Fibroblast of villous mesenchyme (primary cell): ENCODE measurements at regions not wholly inside any gene's neighbourhood (a gene's known extent, or its start where the extent isn't known, plus 50 kb on each side); places are given as distances from the start of the nearest gene placed in this dataset.

Source experiments
- DNase-seq: peaks from one replicate; pipeline ENCODE4 v3.0.0-alpha.2; 2010; ENCODE audit warnings: low read depth
- H3K4me3 ChIP-seq: 2 replicates; pipeline ENCODE4 v1.5.1; 2011; ENCODE audit warnings: low read depth, mild to moderate bottlenecking, low read length
- CTCF ChIP-seq: IDR thresholded peaks from 2 replicates; pipeline ENCODE4 v1.5.1; 2012; ENCODE audit warnings: low read depth, mild to moderate bottlenecking, low read length; ENCODE audit not compliant: insufficient read depth

GRCh38 chrX:131626681-131627296 is 82.9 kb downstream of the OR13H1 start:
- peak; percentile 23 for DNase-seq
- peak; percentile 42 for TF ChIP-seq CTCF
- H3K4me3 ChIP-seq, result no peak overlapping the region

- H3K4me3 ChIP-seq, result no peak overlapping the region
- DNase-seq, result no peak
- no peak for TF ChIP-seq CTCF
These were observed 86.7 kb downstream of the OR13H1 start for GRCh38 chrX:131630534-131630933.

GRCh38 chrX:131633285-131633917 is 89.5 kb downstream of the OR13H1 start:
- peak; percentile 57 for DNase-seq
- H3K4me3 ChIP-seq, result no peak overlapping the region
- peak; percentile 82 for TF ChIP-seq CTCF

- H3K4me3 ChIP-seq, result no peak overlapping the region
- no peak for DNase-seq
- TF ChIP-seq CTCF, result no peak
These were observed 91.0 kb downstream of the OR13H1 start for GRCh38 chrX:131634900-131635299.

- H3K4me3 ChIP-seq, result no peak overlapping the region
- DNase-seq, result no peak
- TF ChIP-seq CTCF, result no peak
These were observed 102.2 kb downstream of the OR13H1 start for GRCh38 chrX:131646106-131646505.

- no peak for DNase-seq
- TF ChIP-seq CTCF, result no peak
- H3K4me3 ChIP-seq, result no peak overlapping the region
These were observed 105.9 kb downstream of the OR13H1 start for GRCh38 chrX:131649741-131650140.
